ENCODE measurements at regions not wholly inside any gene's neighbourhood (a gene's known extent, or its start where the extent isn't known, plus 50 kb on each side); places are given as distances from the start of the nearest gene placed in this dataset.

- TF ChIP-seq CTCF (IDR thresholded peaks at IDR 0.05; ENCODE audit: low read depth, low read length, poor library complexity, severe bottlenecking) (no peak), EZH2phosphoT487 (IDR thresholded peaks at IDR 0.05; ENCODE audit: borderline replicate concordance, low read length) (no peak)
These were observed 179.6 kb downstream of the LMBRD1 start for GRCh38 chr6:69617163-69617562.
